ENCODE measurements at regions not wholly inside any gene's neighbourhood (a gene's known extent, or its start where the extent isn't known, plus 50 kb on each side); places are given as distances from the start of the nearest gene placed in this dataset.

DNA sequence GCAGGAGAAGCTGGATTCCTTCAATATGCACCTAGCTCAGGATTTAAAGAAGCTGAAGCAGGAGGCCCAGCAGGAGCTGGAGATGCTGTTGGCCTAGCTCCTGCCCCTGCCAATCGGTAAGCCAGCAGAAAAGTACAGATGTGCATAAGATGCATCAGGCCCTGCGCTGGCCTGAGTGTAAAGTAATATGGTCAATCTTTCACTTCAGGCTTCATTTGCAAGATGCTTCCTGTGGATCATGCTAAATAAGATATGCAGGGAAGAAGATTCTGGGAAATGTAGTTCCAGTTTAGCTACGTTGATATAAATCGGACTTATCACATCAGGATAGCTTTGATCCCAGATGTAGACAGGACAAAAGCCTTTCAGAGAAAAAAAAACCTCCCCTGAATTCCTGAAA is 100.3 kb downstream of the GJA1 start:
- no peaks in the 10 kb centered on the region for H3K27me3 Mint-ChIP-seq (ENCODE audit: low read depth)
- H3K4me3 Mint-ChIP-seq, result no peak overlapping the region
- H3K27ac Mint-ChIP-seq, result no peak overlapping the region
- no peaks in the 10 kb centered on the region for H3K36me3 Mint-ChIP-seq (ENCODE audit: low read depth)
- H3K4me1 Mint-ChIP-seq, result no peaks in the 10 kb centered on the region
- no peaks in the 10 kb centered on the region for H3K9me3 Mint-ChIP-seq
- TF ChIP-seq, protein P1, sequence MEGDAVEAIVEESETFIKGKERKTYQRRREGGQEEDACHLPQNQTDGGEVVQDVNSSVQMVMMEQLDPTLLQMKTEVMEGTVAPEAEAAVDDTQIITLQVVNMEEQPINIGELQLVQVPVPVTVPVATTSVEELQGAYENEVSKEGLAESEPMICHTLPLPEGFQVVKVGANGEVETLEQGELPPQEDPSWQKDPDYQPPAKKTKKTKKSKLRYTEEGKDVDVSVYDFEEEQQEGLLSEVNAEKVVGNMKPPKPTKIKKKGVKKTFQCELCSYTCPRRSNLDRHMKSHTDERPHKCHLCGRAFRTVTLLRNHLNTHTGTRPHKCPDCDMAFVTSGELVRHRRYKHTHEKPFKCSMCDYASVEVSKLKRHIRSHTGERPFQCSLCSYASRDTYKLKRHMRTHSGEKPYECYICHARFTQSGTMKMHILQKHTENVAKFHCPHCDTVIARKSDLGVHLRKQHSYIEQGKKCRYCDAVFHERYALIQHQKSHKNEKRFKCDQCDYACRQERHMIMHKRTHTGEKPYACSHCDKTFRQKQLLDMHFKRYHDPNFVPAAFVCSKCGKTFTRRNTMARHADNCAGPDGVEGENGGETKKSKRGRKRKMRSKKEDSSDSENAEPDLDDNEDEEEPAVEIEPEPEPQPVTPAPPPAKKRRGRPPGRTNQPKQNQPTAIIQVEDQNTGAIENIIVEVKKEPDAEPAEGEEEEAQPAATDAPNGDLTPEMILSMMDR (IDR thresholded peaks at IDR 0.05; ENCODE audit: unreplicated experiment in 3 of 3), result no peak

DNA sequence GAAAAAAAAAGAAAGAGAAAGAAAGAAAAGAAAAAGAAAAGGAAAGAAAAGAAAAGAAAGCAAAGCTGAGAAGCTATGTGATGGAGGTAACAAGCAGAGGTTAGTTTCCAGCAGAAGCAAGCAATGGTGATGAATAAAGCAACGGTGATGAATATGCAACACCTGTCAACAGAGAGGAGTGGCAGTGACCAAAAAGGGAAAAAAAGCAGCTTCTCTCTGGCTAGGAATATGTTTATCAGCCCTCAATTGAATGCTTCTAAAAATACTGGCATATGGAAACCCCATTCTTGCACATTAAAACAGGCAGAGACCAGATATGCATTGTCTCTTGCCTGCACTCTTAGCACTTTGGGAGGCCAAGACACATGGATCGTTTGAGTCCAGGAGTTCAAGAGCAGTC is 100.9 kb downstream of the GJA1 start:
- Mint-ChIP-seq H3K4me1 (no peaks in the 10 kb centered on the region), H3K36me3 (ENCODE audit: low read depth) (no peaks in the 10 kb centered on the region), H3K27me3 (ENCODE audit: low read depth) (no peaks in the 10 kb centered on the region), H3K4me3 (no peak overlapping the region), H3K9me3 (no peaks in the 10 kb centered on the region), H3K27ac (no peak overlapping the region)
- TF ChIP-seq, protein P1 (IDR thresholded peaks at IDR 0.05; ENCODE audit: unreplicated experiment in 3 of 3), result no peak

DNA sequence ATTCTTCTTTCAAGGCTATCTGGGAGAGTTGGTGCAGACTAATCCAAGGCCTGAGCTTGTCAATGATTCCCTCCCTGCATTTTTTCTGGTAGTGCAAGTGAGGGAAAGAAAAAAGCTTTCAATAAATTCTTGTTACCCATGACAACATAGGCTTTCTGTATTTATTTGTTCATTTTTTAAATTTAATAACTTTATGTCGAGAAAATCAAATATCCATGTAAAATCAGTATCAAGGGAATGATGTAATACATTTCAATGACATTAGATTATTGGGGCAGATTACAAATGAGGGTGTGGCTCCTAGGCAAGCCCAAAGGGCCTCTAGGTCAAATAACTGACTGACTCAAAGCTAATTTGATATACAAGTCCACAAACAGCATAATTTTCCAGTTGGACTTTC is 104.0 kb downstream of the GJA1 start:
- Mint-ChIP-seq H3K27ac (no peak overlapping the region), H3K4me1 (no peaks in the 10 kb centered on the region), H3K36me3 (ENCODE audit: low read depth) (no peaks in the 10 kb centered on the region), H3K9me3 (no peaks in the 10 kb centered on the region), H3K4me3 (no peak overlapping the region), H3K27me3 (ENCODE audit: low read depth) (no peaks in the 10 kb centered on the region)
- TF ChIP-seq, protein P1 (IDR thresholded peaks at IDR 0.05; ENCODE audit: unreplicated experiment in 3 of 3), result no peak

DNA sequence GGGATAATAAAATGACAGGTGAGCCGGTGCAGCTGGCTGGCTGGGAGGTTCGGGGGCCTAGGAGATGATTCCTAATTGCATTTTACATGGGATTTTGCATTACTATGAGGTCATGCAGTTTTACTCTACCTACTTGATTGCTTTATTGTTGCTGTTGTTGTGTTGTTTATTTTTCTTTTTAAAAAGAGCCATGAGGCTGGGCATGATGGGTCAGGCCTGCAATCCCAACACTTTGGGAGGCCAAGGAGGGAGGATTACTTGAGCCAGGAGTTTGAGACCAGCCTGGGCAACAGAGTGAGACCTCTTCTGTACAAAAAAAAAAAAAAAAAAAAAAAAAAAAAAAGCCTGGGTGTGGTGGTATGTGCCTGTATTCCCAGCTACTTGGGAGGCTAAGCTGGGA is 104.8 kb downstream of the GJA1 start:
- Mint-ChIP-seq H3K4me3 (no peak overlapping the region), H3K27me3 (ENCODE audit: low read depth) (no peaks in the 10 kb centered on the region), H3K27ac (no peak overlapping the region), H3K9me3 (no peaks in the 10 kb centered on the region), H3K4me1 (no peaks in the 10 kb centered on the region), H3K36me3 (ENCODE audit: low read depth) (no peaks in the 10 kb centered on the region)
- TF ChIP-seq, protein P1 (IDR thresholded peaks at IDR 0.05; ENCODE audit: unreplicated experiment in 3 of 3), result no peak

DNA sequence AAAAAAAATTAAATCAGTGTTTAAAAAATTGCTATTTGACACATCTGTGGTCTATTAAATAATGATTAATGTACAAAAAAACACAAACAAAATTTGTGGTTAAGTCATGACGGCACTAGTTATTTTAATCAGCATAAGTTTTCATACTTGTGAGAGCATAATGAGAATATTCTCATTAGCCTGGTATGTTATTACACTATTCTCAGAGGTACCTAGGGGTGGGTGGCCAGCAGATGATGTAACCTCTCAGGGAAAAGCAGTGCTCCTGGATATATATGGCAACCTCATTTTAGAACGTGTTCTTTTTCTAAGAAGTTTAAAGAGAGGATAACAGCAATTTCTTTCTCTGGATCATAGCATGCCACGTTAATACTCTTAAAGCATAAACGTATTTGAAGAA is 109.2 kb downstream of the GJA1 start:
- H3K4me1 Mint-ChIP-seq, result peaks cover 9% of the 10 kb centered on the region
- TF ChIP-seq, protein P1 (IDR thresholded peaks at IDR 0.05; ENCODE audit: unreplicated experiment in 3 of 3), result no peak
- no peaks in the 10 kb centered on the region for H3K36me3 Mint-ChIP-seq (ENCODE audit: low read depth)
- H3K27me3 Mint-ChIP-seq (ENCODE audit: low read depth), result no peaks in the 10 kb centered on the region
- no peak overlapping the region for H3K4me3 Mint-ChIP-seq
- no peaks in the 10 kb centered on the region for H3K9me3 Mint-ChIP-seq
- H3K27ac Mint-ChIP-seq, result no peak overlapping the region

DNA sequence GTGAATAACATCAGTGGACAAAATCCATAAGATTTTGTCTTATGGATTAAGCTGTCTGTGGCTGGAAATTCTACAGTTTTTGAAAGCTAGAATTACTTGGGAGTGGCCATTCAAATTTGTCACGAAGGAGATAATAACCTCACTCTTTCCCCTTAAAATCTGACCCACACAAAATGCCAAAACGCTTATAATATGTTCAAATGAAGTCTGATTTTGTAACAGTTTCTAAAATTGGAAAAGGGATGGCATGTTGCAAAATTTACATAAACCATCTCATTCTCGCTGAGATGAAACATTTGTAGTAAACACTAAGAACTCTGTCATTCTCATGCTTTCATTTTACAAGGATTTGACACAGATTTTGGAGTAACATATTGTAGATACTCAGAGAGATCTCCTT is 112.7 kb downstream of the GJA1 start:
- peak overlapping the region in 1 of 3 experiments; percentile 17 for H3K27ac Mint-ChIP-seq
- H3K4me1 Mint-ChIP-seq, result peaks cover 9% of the 10 kb centered on the region
- TF ChIP-seq, protein P1 (IDR thresholded peaks at IDR 0.05; ENCODE audit: unreplicated experiment in 3 of 3), result no peak
- H3K27me3 Mint-ChIP-seq (ENCODE audit: low read depth), result no peaks in the 10 kb centered on the region
- no peaks in the 10 kb centered on the region for H3K9me3 Mint-ChIP-seq
- no peaks in the 10 kb centered on the region for H3K36me3 Mint-ChIP-seq (ENCODE audit: low read depth)
- no peak overlapping the region for H3K4me3 Mint-ChIP-seq

Data from nephron (organoid).